ENCODE measurements at regions not wholly inside any gene's neighbourhood (a gene's known extent, or its start where the extent isn't known, plus 50 kb on each side); places are given as distances from the start of the nearest gene placed in this dataset.
A peak's percentile ranks its signal among the peaks of the same experiment; 100 is the strongest.

- peak in 1 of 2 experiments; percentile 16 for DNase-seq (ENCODE audit: low read depth in 1 of 2, low spot score in 1 of 2)
- TF ChIP-seq JUND (IDR thresholded peaks at IDR 0.05; ENCODE audit: low read depth) = no peak
- in situ Hi-C loops (cut with HindIII; ENCODE audit: low pct_unique_long_range_greater_than_20kb, low sequenced_read_pairs) = no loop called here
Measured at GRCh38 chr15:29538044-29538443, 268.4 kb upstream of the NSMCE3 start.

DNA sequence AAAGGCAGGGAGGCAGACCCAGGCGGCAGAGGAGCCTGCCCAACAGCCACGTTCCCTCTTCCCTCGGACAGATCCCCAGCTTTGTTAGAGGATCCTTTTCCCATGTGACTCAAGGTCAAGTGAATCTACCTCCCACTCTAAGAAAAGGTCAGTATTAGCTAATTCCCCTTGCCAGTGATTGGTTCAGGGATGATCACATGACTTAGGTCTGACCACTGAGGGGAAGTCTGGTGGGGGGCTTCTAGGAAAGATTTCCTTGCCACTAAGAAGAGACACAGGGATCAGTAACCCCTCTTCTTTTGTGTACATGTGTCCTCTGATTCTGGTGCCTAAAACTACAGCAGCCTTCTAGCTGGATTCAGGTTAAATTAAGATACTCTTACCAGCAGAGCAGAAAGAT is 266.3 kb upstream of the NSMCE3 start:
- no peak for TF ChIP-seq JUND (IDR thresholded peaks at IDR 0.05; ENCODE audit: low read depth)
- in situ Hi-C loops (cut with HindIII; ENCODE audit: low pct_unique_long_range_greater_than_20kb, low sequenced_read_pairs) = no loop called here
- DNase-seq (ENCODE audit: low read depth in 1 of 2, low spot score in 1 of 2) = no peak

GRCh38 chr15:29534378-29534777 is 264.8 kb upstream of the NSMCE3 start:
- no peak for TF ChIP-seq JUND (IDR thresholded peaks at IDR 0.05; ENCODE audit: low read depth)
- in situ Hi-C loops (cut with HindIII; ENCODE audit: low pct_unique_long_range_greater_than_20kb, low sequenced_read_pairs) = no loop called here
- DNase-seq (ENCODE audit: low read depth in 1 of 2, low spot score in 1 of 2) = no peak

DNA sequence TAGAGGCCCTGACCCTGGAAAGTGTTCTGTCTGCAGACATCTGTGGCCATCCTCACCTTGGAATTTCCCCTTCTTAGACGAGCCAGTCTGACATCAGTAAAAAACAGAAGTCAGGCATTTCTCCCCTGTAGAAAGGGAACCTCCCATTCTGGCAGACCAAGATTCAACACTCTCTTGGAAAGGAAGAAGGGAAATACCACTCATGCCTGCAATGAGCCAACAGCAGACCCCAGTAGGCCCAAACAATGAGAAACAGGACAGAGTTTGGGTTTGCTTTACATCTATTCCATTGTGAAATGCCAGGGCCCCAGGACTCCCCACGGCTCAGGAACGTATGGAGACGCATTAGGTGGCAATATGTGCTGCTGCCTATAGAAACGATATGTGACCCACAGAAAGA is 264.0 kb upstream of the NSMCE3 start:
- in situ Hi-C loops (cut with HindIII; ENCODE audit: low pct_unique_long_range_greater_than_20kb, low sequenced_read_pairs) = no loop called here
- TF ChIP-seq JUND (IDR thresholded peaks at IDR 0.05; ENCODE audit: low read depth) = no peak
- no peak for DNase-seq (ENCODE audit: low read depth in 1 of 2, low spot score in 1 of 2)

DNA sequence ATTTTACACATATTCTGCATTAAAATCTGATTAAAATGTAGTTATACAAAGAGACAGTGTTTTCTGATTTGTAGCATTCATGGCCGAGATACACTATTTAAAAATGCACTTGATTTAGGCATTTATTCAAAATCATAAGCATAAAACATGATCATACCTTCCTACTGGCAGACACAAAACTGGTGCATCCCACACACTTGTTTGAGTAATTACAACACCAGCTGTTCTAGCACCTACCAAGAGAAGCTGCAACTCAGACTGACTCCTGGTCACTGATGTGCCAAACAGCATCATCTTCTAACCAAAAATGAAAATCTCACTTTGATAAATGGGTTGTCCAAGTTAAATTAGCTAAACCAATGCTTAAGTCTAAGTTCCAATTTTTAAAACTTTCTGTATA is 262.7 kb upstream of the NSMCE3 start:
- TF ChIP-seq JUND (IDR thresholded peaks at IDR 0.05; ENCODE audit: low read depth) = no peak
- in situ Hi-C loops (cut with HindIII; ENCODE audit: low pct_unique_long_range_greater_than_20kb, low sequenced_read_pairs) = no loop called here
- no peak for DNase-seq (ENCODE audit: low read depth in 1 of 2, low spot score in 1 of 2)

DNA sequence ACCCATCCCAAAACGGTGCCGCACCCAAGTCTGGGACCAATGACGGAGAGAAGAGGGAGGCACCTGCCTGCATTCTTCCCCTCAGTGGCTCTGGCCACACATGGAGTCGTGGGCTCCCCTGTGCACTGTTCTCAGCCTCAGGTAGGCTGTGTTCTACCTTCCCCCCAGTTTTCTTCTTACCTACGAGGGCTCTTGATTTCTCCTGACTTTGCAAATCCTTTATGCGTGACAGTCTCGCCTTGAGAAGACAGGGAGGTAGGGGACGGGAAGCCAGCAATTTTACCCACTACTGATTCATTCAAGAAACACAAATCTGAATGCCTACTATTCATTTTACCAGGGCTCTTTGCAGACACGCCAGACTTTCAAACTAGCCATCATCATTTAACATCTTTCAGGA is 261.3 kb upstream of the NSMCE3 start:
- DNase-seq (ENCODE audit: low read depth in 1 of 2, low spot score in 1 of 2) = no peak
- in situ Hi-C loops (cut with HindIII; ENCODE audit: low pct_unique_long_range_greater_than_20kb, low sequenced_read_pairs) = no loop called here
- TF ChIP-seq JUND (IDR thresholded peaks at IDR 0.05; ENCODE audit: low read depth) = no peak

- in situ Hi-C loops (cut with HindIII; ENCODE audit: low pct_unique_long_range_greater_than_20kb, low sequenced_read_pairs) = no loop called here
- TF ChIP-seq JUND (IDR thresholded peaks at IDR 0.05; ENCODE audit: low read depth) = no peak
- no peak for DNase-seq (ENCODE audit: low read depth in 1 of 2, low spot score in 1 of 2)
Measured at GRCh38 chr15:29529043-29529442, 259.4 kb upstream of the NSMCE3 start.

- no peak for DNase-seq (ENCODE audit: low read depth in 1 of 2, low spot score in 1 of 2)
- TF ChIP-seq JUND (IDR thresholded peaks at IDR 0.05; ENCODE audit: low read depth) = no peak
- in situ Hi-C loops (cut with HindIII; ENCODE audit: low pct_unique_long_range_greater_than_20kb, low sequenced_read_pairs) = no loop called here
Measured at GRCh38 chr15:29528276-29528675, 258.7 kb upstream of the NSMCE3 start.

- no peak for DNase-seq (ENCODE audit: low read depth in 1 of 2, low spot score in 1 of 2)
- in situ Hi-C loops (cut with HindIII; ENCODE audit: low pct_unique_long_range_greater_than_20kb, low sequenced_read_pairs) = no loop called here
- no peak for TF ChIP-seq JUND (IDR thresholded peaks at IDR 0.05; ENCODE audit: low read depth)
Measured at GRCh38 chr15:29526802-29527201, 257.2 kb upstream of the NSMCE3 start.

- in situ Hi-C loops (cut with HindIII; ENCODE audit: low pct_unique_long_range_greater_than_20kb, low sequenced_read_pairs) = no loop called here
- TF ChIP-seq JUND (IDR thresholded peaks at IDR 0.05; ENCODE audit: low read depth) = no peak
- DNase-seq (ENCODE audit: low read depth in 1 of 2, low spot score in 1 of 2) = no peak
Measured at GRCh38 chr15:29522373-29523276, 253.0 kb upstream of the NSMCE3 start.

DNA sequence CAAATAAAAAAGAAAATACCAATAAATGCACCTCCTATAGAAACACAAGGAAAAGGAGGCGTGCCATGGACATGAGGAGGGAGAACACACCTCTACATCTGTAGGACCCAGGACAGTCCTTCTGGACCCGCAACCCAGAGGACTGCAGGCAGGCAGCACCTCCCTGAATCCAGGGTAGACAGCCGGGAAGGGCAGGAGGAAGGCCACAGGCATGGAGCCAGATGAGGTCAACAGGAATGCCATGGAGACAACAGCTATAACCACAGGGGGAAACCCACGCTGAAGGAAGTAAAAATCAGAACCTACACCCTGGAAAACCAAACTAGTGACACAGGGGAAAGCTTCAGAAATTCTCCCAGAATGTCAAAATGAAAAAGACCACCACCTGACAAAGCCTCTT is 248.8 kb upstream of the NSMCE3 start:
- no peak for TF ChIP-seq JUND (IDR thresholded peaks at IDR 0.05; ENCODE audit: low read depth)
- DNase-seq (ENCODE audit: low read depth in 1 of 2, low spot score in 1 of 2) = no peak

GRCh38 chr15:29517829-29518228 is 248.2 kb upstream of the NSMCE3 start:
- in situ Hi-C loops (cut with HindIII; ENCODE audit: low pct_unique_long_range_greater_than_20kb, low sequenced_read_pairs) = no loop called here
- no peak for DNase-seq (ENCODE audit: low read depth in 1 of 2, low spot score in 1 of 2)
- TF ChIP-seq JUND (IDR thresholded peaks at IDR 0.05; ENCODE audit: low read depth) = no peak

More for the DNA sequence above, 248.8 kb upstream of the NSMCE3 start:
- in situ Hi-C loops (cut with HindIII; ENCODE audit: low pct_unique_long_range_greater_than_20kb, low sequenced_read_pairs) = no loop called here

- DNase-seq (ENCODE audit: low read depth in 1 of 2, low spot score in 1 of 2) = no peak
- no peak for TF ChIP-seq JUND (IDR thresholded peaks at IDR 0.05; ENCODE audit: low read depth)
- in situ Hi-C loops (cut with HindIII; ENCODE audit: low pct_unique_long_range_greater_than_20kb, low sequenced_read_pairs) = no loop called here
Measured at GRCh38 chr15:29516929-29517328, 247.3 kb upstream of the NSMCE3 start.

GRCh38 chr15:29514926-29515325 is 245.3 kb upstream of the NSMCE3 start:
- no peak for TF ChIP-seq JUND (IDR thresholded peaks at IDR 0.05; ENCODE audit: low read depth)
- in situ Hi-C loops (cut with HindIII; ENCODE audit: low pct_unique_long_range_greater_than_20kb, low sequenced_read_pairs) = no loop called here
- no peak for DNase-seq (ENCODE audit: low read depth in 1 of 2, low spot score in 1 of 2)
